ENCODE measurements at regions not wholly inside any gene's neighbourhood (a gene's known extent, or its start where the extent isn't known, plus 50 kb on each side); places are given as distances from the start of the nearest gene placed in this dataset.

- intact Hi-C loops (cut with micrococcal nuclease; ENCODE audit: unreplicated experiment): no loop called here
- Histone ChIP-seq H3K9me3 (ENCODE audit: control insufficient read depth, insufficient read depth, low read depth, low read length) (no peaks in the 10 kb centered on the region), H3K36me3 (ENCODE audit: control insufficient read depth, insufficient read depth, low read length) (no peaks in the 10 kb centered on the region), H3K27ac (ENCODE audit: low read length) (no peak overlapping the region), H3K27me3 (ENCODE audit: control insufficient read depth, insufficient read depth, low read length) (no peaks in the 10 kb centered on the region), H3K4me3 (ENCODE audit: low read depth in 2 of 2, low read length in 2 of 2) (no peak overlapping the region), H3K4me1 (ENCODE audit: control insufficient read depth, insufficient read depth, low read length) (no peaks in the 10 kb centered on the region)
- no TSS peak for BruUV-seq (replicated peaks)
- CTCF ChIA-PET: no interaction called here
- no peak for DNase-seq (ENCODE audit: low read depth, low spot score)
- TF ChIP-seq, protein P1, sequence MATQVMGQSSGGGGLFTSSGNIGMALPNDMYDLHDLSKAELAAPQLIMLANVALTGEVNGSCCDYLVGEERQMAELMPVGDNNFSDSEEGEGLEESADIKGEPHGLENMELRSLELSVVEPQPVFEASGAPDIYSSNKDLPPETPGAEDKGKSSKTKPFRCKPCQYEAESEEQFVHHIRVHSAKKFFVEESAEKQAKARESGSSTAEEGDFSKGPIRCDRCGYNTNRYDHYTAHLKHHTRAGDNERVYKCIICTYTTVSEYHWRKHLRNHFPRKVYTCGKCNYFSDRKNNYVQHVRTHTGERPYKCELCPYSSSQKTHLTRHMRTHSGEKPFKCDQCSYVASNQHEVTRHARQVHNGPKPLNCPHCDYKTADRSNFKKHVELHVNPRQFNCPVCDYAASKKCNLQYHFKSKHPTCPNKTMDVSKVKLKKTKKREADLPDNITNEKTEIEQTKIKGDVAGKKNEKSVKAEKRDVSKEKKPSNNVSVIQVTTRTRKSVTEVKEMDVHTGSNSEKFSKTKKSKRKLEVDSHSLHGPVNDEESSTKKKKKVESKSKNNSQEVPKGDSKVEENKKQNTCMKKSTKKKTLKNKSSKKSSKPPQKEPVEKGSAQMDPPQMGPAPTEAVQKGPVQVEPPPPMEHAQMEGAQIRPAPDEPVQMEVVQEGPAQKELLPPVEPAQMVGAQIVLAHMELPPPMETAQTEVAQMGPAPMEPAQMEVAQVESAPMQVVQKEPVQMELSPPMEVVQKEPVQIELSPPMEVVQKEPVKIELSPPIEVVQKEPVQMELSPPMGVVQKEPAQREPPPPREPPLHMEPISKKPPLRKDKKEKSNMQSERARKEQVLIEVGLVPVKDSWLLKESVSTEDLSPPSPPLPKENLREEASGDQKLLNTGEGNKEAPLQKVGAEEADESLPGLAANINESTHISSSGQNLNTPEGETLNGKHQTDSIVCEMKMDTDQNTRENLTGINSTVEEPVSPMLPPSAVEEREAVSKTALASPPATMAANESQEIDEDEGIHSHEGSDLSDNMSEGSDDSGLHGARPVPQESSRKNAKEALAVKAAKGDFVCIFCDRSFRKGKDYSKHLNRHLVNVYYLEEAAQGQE (IDR thresholded peaks at IDR 0.05; ENCODE audit: insufficient read depth in 1 of 2, low read depth in 2 of 2, low read length in 1 of 2): no peak
- TF ChIP-seq, protein P2, sequence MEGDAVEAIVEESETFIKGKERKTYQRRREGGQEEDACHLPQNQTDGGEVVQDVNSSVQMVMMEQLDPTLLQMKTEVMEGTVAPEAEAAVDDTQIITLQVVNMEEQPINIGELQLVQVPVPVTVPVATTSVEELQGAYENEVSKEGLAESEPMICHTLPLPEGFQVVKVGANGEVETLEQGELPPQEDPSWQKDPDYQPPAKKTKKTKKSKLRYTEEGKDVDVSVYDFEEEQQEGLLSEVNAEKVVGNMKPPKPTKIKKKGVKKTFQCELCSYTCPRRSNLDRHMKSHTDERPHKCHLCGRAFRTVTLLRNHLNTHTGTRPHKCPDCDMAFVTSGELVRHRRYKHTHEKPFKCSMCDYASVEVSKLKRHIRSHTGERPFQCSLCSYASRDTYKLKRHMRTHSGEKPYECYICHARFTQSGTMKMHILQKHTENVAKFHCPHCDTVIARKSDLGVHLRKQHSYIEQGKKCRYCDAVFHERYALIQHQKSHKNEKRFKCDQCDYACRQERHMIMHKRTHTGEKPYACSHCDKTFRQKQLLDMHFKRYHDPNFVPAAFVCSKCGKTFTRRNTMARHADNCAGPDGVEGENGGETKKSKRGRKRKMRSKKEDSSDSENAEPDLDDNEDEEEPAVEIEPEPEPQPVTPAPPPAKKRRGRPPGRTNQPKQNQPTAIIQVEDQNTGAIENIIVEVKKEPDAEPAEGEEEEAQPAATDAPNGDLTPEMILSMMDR (IDR thresholded peaks at IDR 0.05): no peak
- TF ChIP-seq TCF7L2 (IDR thresholded peaks at IDR 0.05; ENCODE audit: low read depth, low read length): no peak
- ATAC-seq: no peak
- POLR2A ChIA-PET: no interaction called here
- in situ Hi-C loops (cut with HindIII; ENCODE audit: low pct_unique_long_range_greater_than_20kb, low sequenced_read_pairs): no loop called here
Measured at GRCh38 chr11:111148953-111149352, 96.6 kb upstream of the POU2AF2 start.

DNA sequence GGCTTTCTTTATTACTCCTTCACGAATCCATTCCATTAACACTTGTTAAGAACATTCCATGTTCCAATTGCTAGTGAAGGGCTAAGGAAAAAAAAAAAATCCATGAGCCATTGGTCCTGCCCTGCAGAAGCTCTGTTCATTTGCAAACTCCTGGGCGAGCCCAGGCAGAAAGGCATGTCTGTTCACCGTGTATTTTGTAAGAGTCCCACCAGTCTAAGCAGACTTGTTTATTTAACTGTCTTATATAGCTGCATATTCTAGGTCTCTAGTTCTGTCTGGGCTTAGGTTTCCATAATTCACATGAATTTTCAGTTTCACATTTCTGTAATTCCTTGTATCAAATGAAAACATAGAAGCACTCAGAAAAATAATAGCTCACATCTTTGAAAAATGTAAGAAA is 97.4 kb upstream of the POU2AF2 start:
- Histone ChIP-seq H3K27ac (ENCODE audit: low read length) (no peak overlapping the region), H3K4me1 (ENCODE audit: control insufficient read depth, insufficient read depth, low read length) (no peaks in the 10 kb centered on the region), H3K4me3 (ENCODE audit: low read depth in 2 of 2, low read length in 2 of 2) (no peak overlapping the region), H3K27me3 (ENCODE audit: control insufficient read depth, insufficient read depth, low read length) (no peaks in the 10 kb centered on the region), H3K9me3 (ENCODE audit: control insufficient read depth, insufficient read depth, low read depth, low read length) (no peaks in the 10 kb centered on the region), H3K36me3 (ENCODE audit: control insufficient read depth, insufficient read depth, low read length) (no peaks in the 10 kb centered on the region)
- no peak for ATAC-seq
- CTCF ChIA-PET: no interaction called here
- no TSS peak for BruUV-seq (replicated peaks)
- in situ Hi-C loops (cut with HindIII; ENCODE audit: low pct_unique_long_range_greater_than_20kb, low sequenced_read_pairs): no loop called here
- POLR2A ChIA-PET: no interaction called here
- intact Hi-C loops (cut with micrococcal nuclease; ENCODE audit: unreplicated experiment): no loop called here
- no peak for DNase-seq (ENCODE audit: low read depth, low spot score)
- TF ChIP-seq, protein P1 (IDR thresholded peaks at IDR 0.05; ENCODE audit: insufficient read depth in 1 of 2, low read depth in 2 of 2, low read length in 1 of 2): no peak
- no peak for TF ChIP-seq SIN3A (IDR thresholded peaks at IDR 0.05; ENCODE audit: borderline replicate concordance, insufficient read depth, low read depth, low read length)
- TF ChIP-seq TCF7L2 (IDR thresholded peaks at IDR 0.05; ENCODE audit: low read depth, low read length): no peak
- no peak for TF ChIP-seq POLR2AphosphoS5 (IDR thresholded peaks at IDR 0.05; ENCODE audit: low read depth, low read length)
- TF ChIP-seq, protein P2 (IDR thresholded peaks at IDR 0.05): no peak
